Prostate gland (tissue), 2 donors: ENCODE measurements at regions not wholly inside any gene's neighbourhood (a gene's known extent, or its start where the extent isn't known, plus 50 kb on each side); places are given as distances from the start of the nearest gene placed in this dataset.

Source experiments
- POLR2A ChIP-seq: fragments of 450-650 bp; IDR thresholded peaks from one replicate; pipeline ENCODE4 v1.6.1; 2016; ENCODE audit warnings: antibody characterized with exemption, mild to moderate bottlenecking
- POLR2AphosphoS5 ChIP-seq: sonication (generic); formaldehyde crosslinking; IDR thresholded peaks from one replicate; pipeline ENCODE4 v1.6.1; 2017; ENCODE audit warnings: antibody characterized with exemption
- TF ChIP-seq, protein P1 (sequence below), 4 experiments: fragments of 200-600 bp in 2 of 4; fragments of 450-650 bp in 2 of 4; sonication (generic) in 2 of 4; IDR thresholded peaks; 1 replicate in 3 of 4; 2 replicates in 1 of 4; pipeline ENCODE4 v1.5.1; 2016 to 2019; ENCODE audit warnings: antibody characterized with exemption in 4 of 4, mild to moderate bottlenecking in 2 of 4, moderate library complexity in 2 of 4

GRCh38 chr1:208628022-208628914 is 384.1 kb upstream of the PLXNA2 start:
- no peak for TF ChIP-seq POLR2A
- TF ChIP-seq, protein P1, sequence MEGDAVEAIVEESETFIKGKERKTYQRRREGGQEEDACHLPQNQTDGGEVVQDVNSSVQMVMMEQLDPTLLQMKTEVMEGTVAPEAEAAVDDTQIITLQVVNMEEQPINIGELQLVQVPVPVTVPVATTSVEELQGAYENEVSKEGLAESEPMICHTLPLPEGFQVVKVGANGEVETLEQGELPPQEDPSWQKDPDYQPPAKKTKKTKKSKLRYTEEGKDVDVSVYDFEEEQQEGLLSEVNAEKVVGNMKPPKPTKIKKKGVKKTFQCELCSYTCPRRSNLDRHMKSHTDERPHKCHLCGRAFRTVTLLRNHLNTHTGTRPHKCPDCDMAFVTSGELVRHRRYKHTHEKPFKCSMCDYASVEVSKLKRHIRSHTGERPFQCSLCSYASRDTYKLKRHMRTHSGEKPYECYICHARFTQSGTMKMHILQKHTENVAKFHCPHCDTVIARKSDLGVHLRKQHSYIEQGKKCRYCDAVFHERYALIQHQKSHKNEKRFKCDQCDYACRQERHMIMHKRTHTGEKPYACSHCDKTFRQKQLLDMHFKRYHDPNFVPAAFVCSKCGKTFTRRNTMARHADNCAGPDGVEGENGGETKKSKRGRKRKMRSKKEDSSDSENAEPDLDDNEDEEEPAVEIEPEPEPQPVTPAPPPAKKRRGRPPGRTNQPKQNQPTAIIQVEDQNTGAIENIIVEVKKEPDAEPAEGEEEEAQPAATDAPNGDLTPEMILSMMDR (IDR thresholded peaks at IDR 0.05): no peak
- no peak for TF ChIP-seq POLR2AphosphoS5
